CD8-positive, alpha-beta memory T cell (primary cell): ENCODE measurements at regions not wholly inside any gene's neighbourhood (a gene's known extent, or its start where the extent isn't known, plus 50 kb on each side); places are given as distances from the start of the nearest gene placed in this dataset.

Experiments used
- CTCF ChIA-PET: fragments of 350-600 bp; sonication (Branson Sonifier 250); formaldehyde crosslinking; loops from one replicate; lab custom pipeline; 2021; ENCODE audit warnings: antibody characterized with exemption; lab: Charles Lee
- POLR2A ChIA-PET: fragments of 350-600 bp; sonication (Branson Sonifier 250); formaldehyde crosslinking; loops from one replicate; lab custom pipeline; 2021; ENCODE audit warnings: antibody characterized with exemption; lab: Charles Lee
- DNase-seq, 5 donors: peaks; one replicate each; pipeline versions ENCODE4 v3.0.0 to v3.0.0-alpha.2; 2020 to 2022; ENCODE audit warnings: mixed read lengths in 1 of 5
- H3K27ac ChIP-seq: one replicate; pipeline ENCODE4 v1.7.0; 2013; ENCODE audit warnings: low read depth, mild to moderate bottlenecking, low read length, moderate library complexity
- H3K27me3 ChIP-seq: 2 replicates; pipeline ENCODE4 v1.7.0; 2013; ENCODE audit warnings: low read length, mild to moderate bottlenecking; ENCODE audit not compliant: insufficient read depth, poor library complexity, severe bottlenecking
- H3K36me3 ChIP-seq: 2 replicates; pipeline ENCODE4 v1.7.0; 2013; ENCODE audit warnings: mild to moderate bottlenecking, low read length, moderate library complexity; ENCODE audit not compliant: insufficient read depth
- H3K4me1 ChIP-seq: 2 replicates; pipeline ENCODE4 v1.7.0; 2013; ENCODE audit warnings: mild to moderate bottlenecking, low read length, moderate library complexity; ENCODE audit not compliant: insufficient read depth
- H3K4me3 ChIP-seq: 2 replicates; pipeline ENCODE4 v1.7.0; 2013; ENCODE audit warnings: mild to moderate bottlenecking, low read length
- H3K9me3 ChIP-seq: 2 replicates; pipeline ENCODE4 v1.7.0; 2013; ENCODE audit warnings: mild to moderate bottlenecking, low read length
- H3K27ac Mint-ChIP-seq, 8 donors: one replicate each; pipeline ENCODE4 v1.8.0; 2020 to 2021; ENCODE audit warnings: mixed read lengths in 8 of 8, mild to moderate bottlenecking in 6 of 8, inconsistent platforms in 3 of 8, moderate library complexity in 3 of 8
- H3K27me3 Mint-ChIP-seq, 2 donors: one replicate each; pipeline ENCODE4 v1.8.0; 2020 to 2021; ENCODE audit warnings: mixed read lengths in 2 of 2, mild to moderate bottlenecking in 1 of 2, moderate library complexity in 1 of 2
- H3K36me3 Mint-ChIP-seq, 3 donors: one replicate each; pipeline ENCODE4 v1.8.0; 2020 to 2021; ENCODE audit warnings: mixed read lengths in 3 of 3, inconsistent platforms in 1 of 3, mild to moderate bottlenecking in 1 of 3
- H3K4me1 Mint-ChIP-seq, 3 donors: one replicate each; pipeline ENCODE4 v1.8.0; 2020 to 2021; ENCODE audit warnings: mixed read lengths in 3 of 3, inconsistent platforms in 1 of 3, mild to moderate bottlenecking in 1 of 3
- H3K4me3 Mint-ChIP-seq, 7 donors: one replicate each; pipeline ENCODE4 v1.8.0; 2020 to 2021; ENCODE audit warnings: mixed read lengths in 7 of 7, mild to moderate bottlenecking in 6 of 7, moderate library complexity in 4 of 7, inconsistent platforms in 2 of 7
- H3K9me3 Mint-ChIP-seq, 5 donors: one replicate each; pipeline ENCODE4 v1.8.0; 2020 to 2022; ENCODE audit warnings: mixed read lengths in 5 of 5, mild to moderate bottlenecking in 3 of 5, moderate library complexity in 2 of 5, inconsistent platforms in 1 of 5

DNA sequence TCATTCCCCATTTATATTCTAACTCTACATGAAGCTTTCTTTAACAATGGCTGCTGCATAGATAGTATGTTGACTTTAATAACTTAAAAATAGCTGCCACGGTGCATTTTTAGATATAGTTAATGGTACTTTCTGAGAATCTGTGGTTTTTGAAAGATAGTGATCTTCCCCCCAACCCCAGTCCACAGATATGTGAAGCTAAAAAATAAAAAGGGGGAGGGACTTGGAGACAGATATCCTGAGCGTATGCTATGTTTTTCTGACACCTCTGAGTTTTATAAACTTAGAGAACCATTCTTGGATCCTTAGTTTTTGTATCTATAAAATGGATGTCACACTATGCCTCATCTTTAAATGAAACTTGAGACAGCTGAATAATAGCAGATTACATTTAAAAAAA lies 120.5 kb downstream of the SNX18 start:
- Histone ChIP-seq H3K4me1 (peaks cover 19% of the 10 kb centered on the region), H3K27ac (no peak overlapping the region), H3K36me3 (no peaks in the 10 kb centered on the region), H3K27me3 (no peaks in the 10 kb centered on the region), H3K4me3 (peak overlapping the region; percentile 21), H3K9me3 (no peaks in the 10 kb centered on the region)
- POLR2A ChIA-PET: interaction anchor here (2.1 kb wide), 1 partner anchor 28 kb away, joined by 14 read pairs; no protein-coding TSS in a partner anchor
- DNase-seq: peak in 1 of 5 donors; percentile 30
- H3K27me3 Mint-ChIP-seq: no peaks in the 10 kb centered on the region
- H3K4me1 Mint-ChIP-seq: peaks cover 23 to 38% (median 32%) of the 10 kb centered on the region in 3 donors
- no peaks in the 10 kb centered on the region for H3K36me3 Mint-ChIP-seq
- peak overlapping the region in 6 of 7 donors; percentile 7 to 62 (median 41) for H3K4me3 Mint-ChIP-seq
- H3K27ac Mint-ChIP-seq: peak overlapping the region in 5 of 8 donors; percentile 5 to 72 (median 50)
- CTCF ChIA-PET: interaction anchor here (1.8 kb wide), 2 partner anchors 28 to 106 kb away, joined by 3 to 4 read pairs; no protein-coding TSS in a partner anchor
- no peaks in the 10 kb centered on the region for H3K9me3 Mint-ChIP-seq

DNA sequence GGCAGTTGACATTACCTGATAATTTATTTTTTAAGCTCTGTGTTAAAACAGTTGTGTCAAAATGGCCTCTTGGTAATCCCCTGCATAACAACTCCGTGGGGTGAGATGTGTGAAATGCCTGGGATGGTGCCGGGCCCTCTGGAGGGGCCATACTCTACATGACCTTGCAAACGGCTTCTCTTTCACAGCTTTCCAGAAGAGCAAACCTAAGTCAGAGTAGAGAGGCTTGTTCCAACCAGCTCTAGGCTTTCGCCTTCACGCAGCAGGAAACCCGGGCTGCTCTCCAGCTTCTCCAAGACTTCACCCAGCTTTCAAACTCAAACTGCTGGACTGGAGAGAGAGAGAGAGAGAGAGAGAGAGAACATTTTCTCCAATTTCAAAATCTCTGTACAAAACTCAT lies 120.1 kb downstream of the SNX18 start:
- ChIA-PET CTCF (interaction anchor here (1.8 kb wide), 2 partner anchors 27 to 106 kb away, joined by 3 to 4 read pairs; no protein-coding TSS in a partner anchor), POLR2A (interaction anchor here (2.1 kb wide), 1 partner anchor 27 kb away, joined by 14 read pairs; no protein-coding TSS in a partner anchor)
- Mint-ChIP-seq H3K9me3 (no peaks in the 10 kb centered on the region), H3K27ac (peak overlapping the region in 5 of 8 donors; percentile 5 to 72 (median 28)), H3K36me3 (no peaks in the 10 kb centered on the region), H3K4me3 (peak overlapping the region in 5 of 7 donors; percentile 7 to 45 (median 37)), H3K27me3 (no peaks in the 10 kb centered on the region), H3K4me1 (peaks cover 23 to 34% (median 32%) of the 10 kb centered on the region in 3 donors)
- no peak for DNase-seq
- H3K4me1 ChIP-seq: peaks cover 19% of the 10 kb centered on the region
- no peaks in the 10 kb centered on the region for H3K9me3 ChIP-seq
- no peaks in the 10 kb centered on the region for H3K36me3 ChIP-seq
- no peaks in the 10 kb centered on the region for H3K27me3 ChIP-seq
- no peak overlapping the region for H3K27ac ChIP-seq
- H3K4me3 ChIP-seq: peak overlapping the region; percentile 21

DNA sequence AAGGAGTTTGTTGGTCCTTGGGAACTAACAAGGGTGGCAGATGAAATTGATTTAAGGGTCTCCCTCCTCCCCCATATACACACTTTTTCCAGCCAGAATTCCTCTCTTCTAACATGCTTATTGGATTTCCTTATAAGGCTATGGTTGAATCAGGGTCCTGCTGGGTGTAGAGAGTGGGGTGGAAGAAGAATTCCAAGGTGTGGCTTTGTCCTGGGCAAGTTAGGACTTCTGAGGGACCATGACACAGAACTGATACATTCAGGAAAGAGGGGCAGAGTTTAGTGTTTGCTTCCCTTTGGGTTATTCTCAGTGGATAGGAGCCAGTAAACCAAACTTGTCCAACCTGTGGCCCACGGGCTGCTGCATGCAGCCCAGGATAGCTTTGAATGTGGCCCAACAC lies 116.5 kb downstream of the SNX18 start:
- no peaks in the 10 kb centered on the region for H3K9me3 ChIP-seq
- H3K27ac ChIP-seq: no peak overlapping the region
- H3K36me3 Mint-ChIP-seq: peaks cover 0 to 13% (median 0%) of the 10 kb centered on the region in 3 donors
- no peak overlapping the region for H3K4me3 Mint-ChIP-seq
- no peaks in the 10 kb centered on the region for H3K27me3 ChIP-seq
- ChIA-PET CTCF (no interaction called here), POLR2A (no interaction called here)
- peaks cover 2 to 9% (median 8%) of the 10 kb centered on the region in 5 donors for H3K9me3 Mint-ChIP-seq
- H3K4me3 ChIP-seq: no peak overlapping the region
- peaks cover 23 to 31% (median 29%) of the 10 kb centered on the region in 3 donors for H3K4me1 Mint-ChIP-seq
- peaks cover 19% of the 10 kb centered on the region for H3K4me1 ChIP-seq
- no peak for DNase-seq
- H3K36me3 ChIP-seq: no peaks in the 10 kb centered on the region
- no peaks in the 10 kb centered on the region for H3K27me3 Mint-ChIP-seq
- H3K27ac Mint-ChIP-seq: no peak overlapping the region

GRCh38 chr5:54632131-54632701 lies 114.7 kb downstream of the SNX18 start:
- CTCF ChIA-PET: interaction anchor here (1.2 to 1.6 kb wide), 3 partner anchors 12 to 22 kb away, joined by 3 to 4 read pairs (median 3); no protein-coding TSS in a partner anchor
- no peak for DNase-seq

GRCh38 chr5:54630738-54631359 lies 113.3 kb downstream of the SNX18 start:
- Histone ChIP-seq H3K9me3 (no peaks in the 10 kb centered on the region), H3K27ac (no peak overlapping the region), H3K36me3 (no peaks in the 10 kb centered on the region), H3K27me3 (no peaks in the 10 kb centered on the region), H3K4me3 (no peak overlapping the region), H3K4me1 (no peaks in the 10 kb centered on the region)
- H3K36me3 Mint-ChIP-seq: peaks cover 0 to 16% (median 0%) of the 10 kb centered on the region in 3 donors
- no peaks in the 10 kb centered on the region for H3K27me3 Mint-ChIP-seq
- POLR2A ChIA-PET: interaction anchor here (0.5 kb wide), 1 partner anchor 70 kb away, joined by 3 read pairs; no protein-coding TSS in a partner anchor
- no peak overlapping the region for H3K27ac Mint-ChIP-seq
- H3K4me3 Mint-ChIP-seq: no peak overlapping the region
- CTCF ChIA-PET: no interaction called here
- peaks cover 2 to 9% (median 8%) of the 10 kb centered on the region in 5 donors for H3K9me3 Mint-ChIP-seq
- H3K4me1 Mint-ChIP-seq: peaks cover 2 to 7% (median 5%) of the 10 kb centered on the region in 3 donors
- no peak for DNase-seq

More at GRCh38 chr5:54632131-54632701, 114.7 kb downstream of the SNX18 start:
- no peaks in the 10 kb centered on the region for H3K9me3 ChIP-seq
- H3K4me3 Mint-ChIP-seq: no peak overlapping the region
- H3K4me3 ChIP-seq: no peak overlapping the region
- peaks cover 0 to 16% (median 0%) of the 10 kb centered on the region in 3 donors for H3K36me3 Mint-ChIP-seq
- H3K4me1 ChIP-seq: peaks cover under 1% of the 10 kb centered on the region
- POLR2A ChIA-PET: no interaction called here
- no peak overlapping the region for H3K27ac ChIP-seq
- peaks cover 2 to 9% (median 8%) of the 10 kb centered on the region in 5 donors for H3K9me3 Mint-ChIP-seq
- H3K36me3 ChIP-seq: no peaks in the 10 kb centered on the region
- no peak overlapping the region for H3K27ac Mint-ChIP-seq
- no peaks in the 10 kb centered on the region for H3K27me3 Mint-ChIP-seq
- peaks cover 9 to 12% (median 11%) of the 10 kb centered on the region in 3 donors for H3K4me1 Mint-ChIP-seq
- H3K27me3 ChIP-seq: no peaks in the 10 kb centered on the region

DNA sequence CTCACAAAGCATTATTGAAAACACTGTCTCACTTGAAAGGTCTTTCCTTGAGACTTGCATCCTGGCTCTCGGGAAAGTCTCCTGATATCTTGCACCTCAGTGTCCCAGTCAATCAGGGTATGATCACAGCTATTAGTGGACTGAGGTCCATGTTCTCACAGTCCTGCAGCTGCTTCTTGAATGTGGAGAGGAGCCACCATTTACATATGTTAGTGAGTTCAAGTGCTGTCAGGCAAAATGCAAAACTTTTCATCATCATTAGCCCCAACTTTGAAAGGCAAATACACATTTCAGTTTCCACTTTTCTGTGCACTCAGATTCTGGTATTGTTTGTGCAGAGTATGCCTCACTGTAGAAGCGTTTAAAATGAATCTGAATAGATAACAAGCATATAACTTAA lies 111.6 kb downstream of the SNX18 start:
- CTCF ChIA-PET: no interaction called here
- Histone ChIP-seq H3K4me1 (no peaks in the 10 kb centered on the region), H3K9me3 (no peaks in the 10 kb centered on the region), H3K27ac (no peak overlapping the region), H3K4me3 (no peak overlapping the region), H3K27me3 (no peaks in the 10 kb centered on the region), H3K36me3 (no peaks in the 10 kb centered on the region)
- Mint-ChIP-seq H3K27me3 (no peaks in the 10 kb centered on the region), H3K27ac (no peak overlapping the region), H3K4me3 (no peak overlapping the region), H3K36me3 (peaks cover 0 to 16% (median 0%) of the 10 kb centered on the region in 3 donors), H3K4me1 (peaks cover 0 to 7% (median 5%) of the 10 kb centered on the region in 3 donors), H3K9me3 (peaks cover 2 to 9% (median 8%) of the 10 kb centered on the region in 5 donors)
- POLR2A ChIA-PET: no interaction called here
- DNase-seq: no peak

- H3K27me3 Mint-ChIP-seq: no peaks in the 10 kb centered on the region
- peaks cover 2 to 9% (median 8%) of the 10 kb centered on the region in 5 donors for H3K9me3 Mint-ChIP-seq
- Histone ChIP-seq H3K27me3 (no peaks in the 10 kb centered on the region), H3K4me1 (no peaks in the 10 kb centered on the region), H3K27ac (no peak overlapping the region), H3K9me3 (no peaks in the 10 kb centered on the region), H3K4me3 (no peak overlapping the region), H3K36me3 (no peaks in the 10 kb centered on the region)
- H3K27ac Mint-ChIP-seq: no peak overlapping the region
- ChIA-PET POLR2A (no interaction called here), CTCF (interaction anchor here (1.0 kb wide), 1 partner anchor 111 kb away, joined by 3 read pairs; the partner anchor contains the start of gene SNX18)
- DNase-seq: no peak
- H3K36me3 Mint-ChIP-seq: peaks cover 0 to 16% (median 0%) of the 10 kb centered on the region in 3 donors
- H3K4me1 Mint-ChIP-seq: peaks cover 0 to 7% (median 5%) of the 10 kb centered on the region in 3 donors
- H3K4me3 Mint-ChIP-seq: no peak overlapping the region
Observed at GRCh38 chr5:54628050-54628449, 110.5 kb downstream of the SNX18 start.

DNA sequence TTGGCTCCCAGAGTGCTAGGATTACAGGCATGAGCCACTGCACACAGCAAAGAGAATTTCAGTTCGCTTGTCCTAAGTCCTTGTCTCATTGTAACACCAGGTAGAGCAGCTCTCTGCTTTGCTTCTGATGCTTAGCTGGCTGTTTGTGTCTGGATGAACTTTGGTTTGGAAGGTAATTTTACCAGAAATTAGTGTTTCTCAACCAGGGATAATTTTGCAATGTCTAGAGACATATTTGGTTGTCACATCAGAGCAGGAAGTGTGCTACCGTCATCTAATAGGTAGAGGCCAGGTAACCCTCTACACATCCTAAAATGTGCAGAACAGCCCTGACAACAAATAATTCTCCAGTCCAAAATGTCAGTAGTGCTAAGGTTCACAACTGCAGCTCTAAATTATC lies 108.8 kb downstream of the SNX18 start:
- ChIA-PET CTCF (interaction anchor here (1.4 kb wide), 1 partner anchor 28 kb away, joined by 3 read pairs; no protein-coding TSS in a partner anchor), POLR2A (no interaction called here)

More for the DNA sequence above, 108.8 kb downstream of the SNX18 start:
- no peak overlapping the region for H3K4me3 Mint-ChIP-seq
- peaks cover 0 to 16% (median 0%) of the 10 kb centered on the region in 3 donors for H3K36me3 Mint-ChIP-seq
- H3K9me3 Mint-ChIP-seq: peaks cover 2 to 9% (median 8%) of the 10 kb centered on the region in 5 donors
- DNase-seq: no peak
- peak overlapping the region in 1 of 8 donors; percentile 44 for H3K27ac Mint-ChIP-seq
- no peaks in the 10 kb centered on the region for H3K36me3 ChIP-seq
- H3K4me3 ChIP-seq: no peak overlapping the region
- H3K27me3 Mint-ChIP-seq: no peaks in the 10 kb centered on the region
- no peaks in the 10 kb centered on the region for H3K4me1 ChIP-seq
- peaks cover 0 to 7% (median 5%) of the 10 kb centered on the region in 3 donors for H3K4me1 Mint-ChIP-seq
- no peak overlapping the region for H3K27ac ChIP-seq
- H3K27me3 ChIP-seq: no peaks in the 10 kb centered on the region
- no peaks in the 10 kb centered on the region for H3K9me3 ChIP-seq
